ENCODE measurements at regions not wholly inside any gene's neighbourhood (a gene's known extent, or its start where the extent isn't known, plus 50 kb on each side); places are given as distances from the start of the nearest gene placed in this dataset.
"Not testable (repeated sequence)": the region's sequence is repeated elsewhere in the genome, so short reads cannot be mapped to it uniquely, and the experiment has no call there.

DNA sequence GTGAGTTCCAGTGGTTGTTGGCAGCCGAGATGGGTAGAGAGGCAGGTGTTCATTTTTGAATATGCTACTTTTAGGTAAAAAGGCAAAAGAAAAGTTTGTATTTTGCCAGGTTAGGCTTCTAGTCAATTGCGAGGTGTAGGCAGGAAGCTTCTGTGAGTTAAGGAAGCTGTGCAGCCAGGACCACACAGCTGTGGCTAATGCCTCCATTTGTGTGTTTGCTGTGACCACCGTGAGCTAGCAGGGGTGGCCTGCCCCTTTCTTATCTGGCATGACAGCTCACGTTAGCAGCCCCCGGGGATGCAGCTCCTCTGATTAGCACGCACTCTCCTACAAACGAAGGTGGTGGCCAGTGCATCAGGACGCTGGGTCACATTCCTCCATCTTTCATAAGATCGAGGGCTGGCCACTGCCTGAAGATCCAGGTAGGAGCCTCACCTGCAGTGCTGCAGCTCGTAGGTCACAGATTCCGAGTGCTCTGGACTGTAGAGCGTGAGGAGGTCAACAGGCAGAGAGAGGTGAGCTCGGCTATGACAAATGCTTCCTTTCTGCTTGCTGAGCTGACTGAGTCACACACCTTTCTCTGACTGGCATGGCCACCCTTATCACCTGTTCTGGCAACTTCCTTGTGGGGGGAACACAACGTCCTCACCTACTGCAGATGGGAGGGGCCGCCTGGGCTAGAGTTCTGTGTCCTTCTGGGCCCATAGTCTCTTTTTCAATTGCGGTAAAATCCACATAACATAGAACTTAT lies 244.4 kb downstream of the HS3ST3B1 start:
- no peak overlapping the region for H3K27ac ChIP-seq (ENCODE audit: low read length)
- no peaks in the 10 kb centered on the region for H3K9me3 ChIP-seq
- no peaks in the 10 kb centered on the region for H3K36me3 ChIP-seq (ENCODE audit: control insufficient read depth in 2 of 2, extremely low read depth in 1 of 2, insufficient read depth in 1 of 2, low read length in 1 of 2)
- H3K27me3 ChIP-seq (replicated peaks in 1 of 2; ENCODE audit: control insufficient read depth in 2 of 2, extremely low read depth in 1 of 2, insufficient read depth in 2 of 2, low read length in 1 of 2): peaks cover 0 to 4% of the 10 kb centered on the region in 2 experiments
- POLR2A ChIA-PET: no interaction called here
- H3K27ac Mint-ChIP-seq: no peak overlapping the region
- H3K4me3 ChIP-seq (ENCODE audit: control insufficient read depth in 1 of 2, extremely low read depth in 1 of 2, low read length in 1 of 2): peak overlapping the region in 1 of 2 donors; percentile 13
- 42% methylated on average over 13 of the region's 16 CpGs for WGBS (ENCODE audit: insufficient coverage)
- ATAC-seq (replicated peaks in 1 of 4): peak in 3 of 4 experiments; percentile 55 to 66 (median 64)
- H3K4me3 Mint-ChIP-seq: peak overlapping the region in 2 of 3 donors; percentile 16 to 34
- peaks cover 0 to 11% (median 2%) of the 10 kb centered on the region in 3 donors for H3K4me1 Mint-ChIP-seq
- CTCF ChIA-PET: no interaction called here
- H3K27me3 Mint-ChIP-seq: peaks cover 0 to 7% of the 10 kb centered on the region in 2 donors
- peaks cover 0 to 5% (median 0%) of the 10 kb centered on the region in 3 donors for H3K9me3 Mint-ChIP-seq
- peaks cover 2 to 8% of the 10 kb centered on the region in 2 experiments for H3K4me1 ChIP-seq (ENCODE audit: control insufficient read depth in 1 of 2, extremely low read depth in 1 of 2, insufficient read depth in 2 of 2, low read length in 2 of 2)
- no peak for DNase-seq
- H3K36me3 Mint-ChIP-seq: no peaks in the 10 kb centered on the region

DNA sequence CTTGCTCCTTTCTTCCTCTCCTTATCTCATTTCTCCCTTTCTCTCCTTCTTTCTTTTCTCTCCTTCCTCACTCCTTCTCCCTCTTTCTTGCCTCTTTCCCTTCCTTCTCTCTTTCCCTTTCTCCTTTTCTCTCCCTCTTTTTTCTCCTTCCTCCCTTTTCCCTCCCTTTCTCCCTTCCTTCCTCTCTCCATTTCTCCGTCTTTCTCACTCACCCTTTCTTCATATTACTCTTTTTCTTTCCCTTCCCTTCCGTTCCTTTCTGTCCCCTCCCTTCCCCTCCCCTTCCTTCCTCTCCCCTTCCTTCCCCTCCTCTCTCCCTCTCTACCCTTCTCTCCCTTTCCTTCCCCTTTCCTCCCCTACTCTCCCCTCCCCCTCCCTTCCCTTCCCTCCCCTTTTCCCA lies 240.8 kb downstream of the HS3ST3B1 start:
- no peak overlapping the region for H3K4me3 ChIP-seq (ENCODE audit: control insufficient read depth in 1 of 2, extremely low read depth in 1 of 2, low read length in 1 of 2)
- peaks cover 0 to 2% of the 10 kb centered on the region in 2 donors for H3K27me3 Mint-ChIP-seq
- CTCF ChIA-PET: no interaction called here

DNA sequence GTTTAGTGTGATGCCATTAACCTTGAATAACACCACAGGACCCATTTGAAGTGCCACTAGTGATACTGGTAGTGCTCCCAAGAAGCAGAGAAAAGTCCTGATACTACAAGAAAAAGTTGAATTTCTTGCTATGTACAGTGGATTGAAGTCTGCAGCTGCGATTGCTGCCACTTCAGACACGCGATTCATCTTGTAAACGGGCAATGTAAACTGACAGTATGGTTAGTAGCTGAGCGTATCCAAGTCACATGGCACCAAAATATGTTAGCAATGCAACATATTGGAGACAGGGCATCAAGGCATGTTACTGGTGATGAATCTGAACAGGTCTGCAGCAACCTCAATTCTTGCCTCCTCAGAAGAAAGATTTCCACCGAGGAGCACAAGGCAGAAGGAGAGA lies 238.9 kb downstream of the HS3ST3B1 start:
- no peaks in the 10 kb centered on the region for H3K36me3 ChIP-seq (ENCODE audit: control insufficient read depth in 2 of 2, extremely low read depth in 1 of 2, insufficient read depth in 1 of 2, low read length in 1 of 2)
- Mint-ChIP-seq H3K36me3 (peaks cover 3% of the 10 kb centered on the region), H3K9me3 (peaks cover 0 to 5% (median 3%) of the 10 kb centered on the region in 3 donors), H3K4me3 (no peak overlapping the region), H3K27me3 (peaks cover 0 to 2% of the 10 kb centered on the region in 2 donors), H3K27ac (no peak overlapping the region), H3K4me1 (no peaks in the 10 kb centered on the region)
- CTCF ChIA-PET: no interaction called here
- H3K4me3 ChIP-seq (ENCODE audit: control insufficient read depth in 1 of 2, extremely low read depth in 1 of 2, low read length in 1 of 2): no peak overlapping the region
- H3K4me1 ChIP-seq (ENCODE audit: control insufficient read depth in 1 of 2, extremely low read depth in 1 of 2, insufficient read depth in 2 of 2, low read length in 2 of 2): no peaks in the 10 kb centered on the region
- POLR2A ChIA-PET: no interaction called here
- no peak overlapping the region for H3K27ac ChIP-seq (ENCODE audit: low read length)
- WGBS (ENCODE audit: insufficient coverage): 79% methylated on average over 6 of the region's 6 CpGs
- DNase-seq: no peak
- no peaks in the 10 kb centered on the region for H3K9me3 ChIP-seq
- H3K27me3 ChIP-seq (replicated peaks in 1 of 2; ENCODE audit: control insufficient read depth in 2 of 2, extremely low read depth in 1 of 2, insufficient read depth in 2 of 2, low read length in 1 of 2): no peaks in the 10 kb centered on the region
- no peak for ATAC-seq (replicated peaks in 1 of 4)

More for the DNA sequence above, 240.8 kb downstream of the HS3ST3B1 start:
- 77% methylated on average over 2 of the region's 2 CpGs for WGBS (ENCODE audit: insufficient coverage)
- H3K4me1 ChIP-seq (ENCODE audit: control insufficient read depth in 1 of 2, extremely low read depth in 1 of 2, insufficient read depth in 2 of 2, low read length in 2 of 2): peaks cover 2 to 8% of the 10 kb centered on the region in 2 experiments
- Mint-ChIP-seq H3K4me3 (no peak overlapping the region), H3K9me3 (peaks cover 0 to 5% (median 3%) of the 10 kb centered on the region in 3 donors), H3K27ac (no peak overlapping the region), H3K36me3 (peaks cover 3% of the 10 kb centered on the region), H3K4me1 (peaks cover 0 to 11% (median 2%) of the 10 kb centered on the region in 3 donors)
- ATAC-seq (replicated peaks in 1 of 4) (no peak), DNase-seq (no peak)
- H3K36me3 ChIP-seq (ENCODE audit: control insufficient read depth in 2 of 2, extremely low read depth in 1 of 2, insufficient read depth in 1 of 2, low read length in 1 of 2): no peaks in the 10 kb centered on the region
- no peaks in the 10 kb centered on the region for H3K9me3 ChIP-seq
- H3K27me3 ChIP-seq (replicated peaks in 1 of 2; ENCODE audit: control insufficient read depth in 2 of 2, extremely low read depth in 1 of 2, insufficient read depth in 2 of 2, low read length in 1 of 2): no peaks in the 10 kb centered on the region
- no peak overlapping the region for H3K27ac ChIP-seq (ENCODE audit: low read length)
- POLR2A ChIA-PET: no interaction called here

DNA sequence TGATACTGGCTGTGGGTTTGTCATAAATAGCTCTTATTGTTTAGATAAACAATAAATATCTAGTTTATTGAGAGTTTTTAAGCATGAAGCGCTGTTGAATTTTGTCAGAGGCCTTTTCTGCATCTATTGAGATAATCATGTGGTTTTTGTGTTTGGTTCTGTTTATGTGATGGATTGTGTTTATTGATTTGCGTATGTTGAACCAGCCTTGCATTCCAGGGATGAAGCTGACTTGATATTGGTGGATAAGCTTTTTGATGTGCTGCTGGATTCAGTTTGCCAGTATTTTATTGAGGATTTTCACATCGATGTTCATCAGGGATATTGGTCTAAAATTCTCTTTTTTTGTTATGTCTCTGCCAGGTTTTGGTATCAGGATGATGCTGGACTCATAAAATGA lies 231.4 kb downstream of the HS3ST3B1 start:
- H3K27me3 ChIP-seq (replicated peaks in 1 of 2; ENCODE audit: control insufficient read depth in 2 of 2, extremely low read depth in 1 of 2, insufficient read depth in 2 of 2, low read length in 1 of 2); H3K9me3 ChIP-seq; H3K4me3 ChIP-seq (ENCODE audit: control insufficient read depth in 1 of 2, extremely low read depth in 1 of 2, low read length in 1 of 2); ATAC-seq (replicated peaks in 1 of 4); H3K27me3 Mint-ChIP-seq; H3K4me1 ChIP-seq (ENCODE audit: control insufficient read depth in 1 of 2, extremely low read depth in 1 of 2, insufficient read depth in 2 of 2, low read length in 2 of 2); H3K27ac Mint-ChIP-seq; CTCF ChIA-PET; H3K4me3 Mint-ChIP-seq; H3K27ac ChIP-seq (ENCODE audit: low read length); H3K36me3 ChIP-seq (ENCODE audit: control insufficient read depth in 2 of 2, extremely low read depth in 1 of 2, insufficient read depth in 1 of 2, low read length in 1 of 2); H3K4me1 Mint-ChIP-seq; DNase-seq: not testable (repeated sequence)
- Mint-ChIP-seq H3K9me3 (peaks cover 8 to 26% (median 20%) of the 10 kb centered on the region in 3 donors), H3K36me3 (peaks cover 18% of the 10 kb centered on the region)
- 83% methylated on average over 2 of the region's 3 CpGs for WGBS (ENCODE audit: insufficient coverage)
- POLR2A ChIA-PET: interaction anchor here in 1 of 2 donors (0.6 kb wide), 1 partner anchor 939 kb away, joined by 6 read pairs; no protein-coding TSS in a partner anchor

DNA sequence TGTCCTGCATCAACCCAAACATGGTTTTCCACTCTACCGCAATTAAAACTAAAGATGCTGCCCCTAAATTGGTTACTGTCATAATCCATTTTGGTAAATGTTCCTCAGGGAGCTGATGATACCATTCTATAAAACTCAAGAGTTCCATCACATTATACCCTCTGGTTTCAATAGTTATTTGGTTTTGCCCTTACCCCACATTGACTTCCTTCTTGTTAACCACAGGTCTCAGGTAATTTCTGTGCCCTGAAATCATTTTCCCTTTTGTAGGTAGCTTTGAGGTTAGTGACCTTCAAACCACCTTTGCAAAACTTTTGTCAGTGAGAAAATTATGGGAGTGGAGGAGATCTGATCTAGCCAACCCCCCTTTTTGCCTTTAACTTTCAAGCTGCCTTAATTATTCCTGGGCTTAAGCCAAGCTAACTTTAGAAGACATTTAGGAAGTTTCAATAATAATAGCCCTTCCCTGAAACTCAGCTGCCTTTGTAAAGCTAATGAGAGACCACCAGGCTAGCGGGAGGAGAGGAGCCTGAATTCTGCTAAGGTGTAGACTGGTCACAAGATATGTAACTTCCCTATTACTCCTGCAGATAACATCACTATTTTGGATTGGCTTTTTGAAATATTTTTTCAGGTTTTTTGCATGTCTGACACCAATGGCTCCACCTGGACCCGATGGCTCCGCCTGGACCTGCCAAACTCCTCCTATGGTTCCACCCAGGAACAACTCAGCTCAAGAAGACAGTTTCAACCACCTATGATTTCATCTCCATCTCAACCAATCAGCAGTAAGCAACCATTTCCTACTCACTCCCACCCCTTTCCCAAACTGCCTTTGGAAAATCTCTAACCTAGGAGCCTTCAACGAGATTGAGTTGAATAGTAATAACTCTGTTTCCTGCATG lies 224.9 kb downstream of the HS3ST3B1 start:
- H3K27me3 ChIP-seq (replicated peaks in 1 of 2; ENCODE audit: control insufficient read depth in 2 of 2, extremely low read depth in 1 of 2, insufficient read depth in 2 of 2, low read length in 1 of 2): no peaks in the 10 kb centered on the region
- POLR2A ChIA-PET: no interaction called here
- no peak overlapping the region for H3K27ac ChIP-seq (ENCODE audit: low read length)
- H3K4me1 ChIP-seq (ENCODE audit: control insufficient read depth in 1 of 2, extremely low read depth in 1 of 2, insufficient read depth in 2 of 2, low read length in 2 of 2): peaks cover 0 to 6% of the 10 kb centered on the region in 2 experiments
- Mint-ChIP-seq H3K4me1 (peaks cover 18 to 22% (median 18%) of the 10 kb centered on the region in 3 donors), H3K9me3 (peaks cover 0 to 8% (median 0%) of the 10 kb centered on the region in 3 donors), H3K36me3 (no peaks in the 10 kb centered on the region), H3K27me3 (peaks cover 0 to under 1% of the 10 kb centered on the region in 2 donors), H3K27ac (no peak overlapping the region), H3K4me3 (no peak overlapping the region)
- H3K36me3 ChIP-seq (ENCODE audit: control insufficient read depth in 2 of 2, extremely low read depth in 1 of 2, insufficient read depth in 1 of 2, low read length in 1 of 2): no peaks in the 10 kb centered on the region
- WGBS (ENCODE audit: insufficient coverage): 79% methylated on average over 3 of the region's 5 CpGs
- CTCF ChIA-PET: no interaction called here
- no peaks in the 10 kb centered on the region for H3K9me3 ChIP-seq
- H3K4me3 ChIP-seq (ENCODE audit: control insufficient read depth in 1 of 2, extremely low read depth in 1 of 2, low read length in 1 of 2): no peak overlapping the region
- ATAC-seq (replicated peaks in 1 of 4) (no peak), DNase-seq (no peak)

DNA sequence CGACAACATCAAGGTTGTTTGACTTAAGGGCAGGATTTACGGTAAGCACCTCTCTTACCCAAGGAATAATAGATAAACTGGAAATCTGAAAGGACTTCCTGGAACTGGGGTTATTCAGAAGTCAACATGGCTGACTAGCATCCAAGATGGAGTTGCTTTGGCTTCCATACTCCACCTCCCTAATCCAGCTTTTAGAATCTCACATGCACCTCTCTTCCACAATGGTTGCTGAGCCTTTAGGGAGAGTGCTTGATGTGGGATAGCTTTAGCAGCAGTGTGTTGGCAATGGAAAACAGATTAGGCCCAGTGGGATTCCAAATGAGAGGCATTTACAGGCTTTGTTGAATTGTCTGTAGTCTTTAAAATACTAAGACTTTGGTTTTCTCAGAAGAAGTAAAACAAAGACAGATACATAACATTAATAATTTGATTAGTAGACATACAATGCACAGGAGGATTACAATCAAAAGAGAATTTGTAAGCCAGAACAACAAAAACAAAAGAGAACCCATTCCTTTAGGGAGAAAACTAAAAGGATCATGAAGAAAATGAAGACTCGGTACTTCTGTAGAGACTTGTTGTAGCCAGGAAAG lies 222.0 kb downstream of the HS3ST3B1 start:
- peaks cover 0 to 3% of the 10 kb centered on the region in 2 donors for H3K27me3 Mint-ChIP-seq
- Histone ChIP-seq H3K4me1 (ENCODE audit: control insufficient read depth in 1 of 2, extremely low read depth in 1 of 2, insufficient read depth in 2 of 2, low read length in 2 of 2) (peaks cover 0 to 6% of the 10 kb centered on the region in 2 experiments), H3K9me3 (no peaks in the 10 kb centered on the region), H3K27ac (ENCODE audit: low read length) (no peak overlapping the region), H3K27me3 (replicated peaks in 1 of 2; ENCODE audit: control insufficient read depth in 2 of 2, extremely low read depth in 1 of 2, insufficient read depth in 2 of 2, low read length in 1 of 2) (no peaks in the 10 kb centered on the region), H3K36me3 (ENCODE audit: control insufficient read depth in 2 of 2, extremely low read depth in 1 of 2, insufficient read depth in 1 of 2, low read length in 1 of 2) (no peaks in the 10 kb centered on the region), H3K4me3 (ENCODE audit: control insufficient read depth in 1 of 2, extremely low read depth in 1 of 2, low read length in 1 of 2) (no peak overlapping the region)
- ChIA-PET POLR2A (no interaction called here), CTCF (no interaction called here)
- H3K9me3 Mint-ChIP-seq: peaks cover 0 to 8% (median 0%) of the 10 kb centered on the region in 3 donors
- no peak overlapping the region for H3K4me3 Mint-ChIP-seq
- H3K36me3 Mint-ChIP-seq: no peaks in the 10 kb centered on the region
- ATAC-seq (replicated peaks in 1 of 4) (no peak), DNase-seq (no peak)
- H3K4me1 Mint-ChIP-seq: peaks cover 18 to 22% (median 18%) of the 10 kb centered on the region in 3 donors
- no CpG with 5 or more reads among the region's 3 CpGs for WGBS (ENCODE audit: insufficient coverage)
- no peak overlapping the region for H3K27ac Mint-ChIP-seq

All from T-cell (primary cell).